SK-N-SH (cell line): ENCODE measurements at regions not wholly inside any gene's neighbourhood (a gene's known extent, or its start where the extent isn't known, plus 50 kb on each side); places are given as distances from the start of the nearest gene placed in this dataset.

Source experiments
- CTCF ChIA-PET: fragments of 300-600, 350-600 bp; formaldehyde crosslinking; extraction: SDS; loops from one replicate; lab custom pipeline; 2021; lab: Yijun Ruan, JAX
- POLR2A ChIA-PET: fragments of 350-600 bp; sonication (Branson Sonifier 250); formaldehyde crosslinking; extraction: SDS; loops from one replicate; lab custom pipeline; 2020; ENCODE audit warnings: antibody characterized with exemption, inconsistent platforms; lab: Yijun Ruan, JAX
- DNase-seq: peaks from one replicate; pipeline ENCODE4 v3.0.0; 2012
- H2AFZ ChIP-seq: fragments of 200-600 bp; sonication (generic); 2 replicates; pipeline ENCODE4 v1.8.1; 2016; ENCODE audit warnings: antibody characterized with exemption, mild to moderate bottlenecking, low read depth
- H3F3A ChIP-seq: fragments of 200-600 bp; sonication (generic); replicated peaks from 2 replicates; pipeline ENCODE3; 2016; ENCODE audit warnings: antibody characterized with exemption, mild to moderate bottlenecking; ENCODE audit not compliant: insufficient read depth
- H3K27ac ChIP-seq, 2 experiments: fragments of 200-500 bp in 1 of 2; fragments of 200-600 bp in 1 of 2; sonication (Bioruptor generic) in 1 of 2; sonication (generic), shearing (Covaris generic) in 1 of 2; 2 replicates each; pipeline versions ENCODE4 v1.5.1 to v1.6.1; 2014 to 2016; ENCODE audit warnings: low read depth in 2 of 2, inconsistent platforms in 1 of 2, low read length in 1 of 2, mild to moderate bottlenecking in 1 of 2, mixed read lengths in 1 of 2
- H3K27me3 ChIP-seq: fragments of 200-600 bp; sonication (generic), shearing (Covaris generic); 2 replicates; pipeline ENCODE4 v1.6.1; 2016; ENCODE audit warnings: mixed run types; ENCODE audit not compliant: insufficient read depth
- H3K36me3 ChIP-seq, 2 experiments: fragments of 200-500 bp in 1 of 2; fragments of 200-600 bp in 1 of 2; sonication (Bioruptor generic) in 1 of 2; sonication (generic) in 1 of 2; replicated peaks in 1 of 2; 2 replicates each; pipeline versions ENCODE3 to v1.5.1; 2014 to 2016; ENCODE audit warnings: low read length in 1 of 2, mild to moderate bottlenecking in 1 of 2; ENCODE audit not compliant: insufficient read depth in 2 of 2, control insufficient read depth in 1 of 2
- H3K4me1 ChIP-seq, 2 experiments: fragments of 200-500 bp in 1 of 2; fragments of 200-600 bp in 1 of 2; sonication (Bioruptor generic) in 1 of 2; sonication (generic), shearing (Covaris generic) in 1 of 2; 2 replicates each; pipeline versions ENCODE4 v1.5.1 to v1.6.1; 2014 to 2016; ENCODE audit warnings: low read depth in 1 of 2, low read length in 1 of 2, mixed run types in 1 of 2; ENCODE audit not compliant: insufficient read depth in 2 of 2, control insufficient read depth in 1 of 2
- H3K4me2 ChIP-seq: fragments of 200-600 bp; sonication (generic), shearing (Covaris generic); 2 replicates; pipeline ENCODE4 v1.6.1; 2017; ENCODE audit warnings: mixed run types
- H3K4me3 ChIP-seq, 2 experiments: fragments of 200-500 bp in 1 of 2; fragments of 200-600 bp in 1 of 2; sonication (Bioruptor generic) in 1 of 2; sonication (generic), shearing (Covaris generic) in 1 of 2; 2 replicates each; pipeline versions ENCODE4 v1.5.1 to v1.8.1; 2014 to 2016; ENCODE audit warnings: low read depth in 2 of 2, inconsistent platforms in 1 of 2, low read length in 1 of 2, mild to moderate bottlenecking in 1 of 2, mixed read lengths in 1 of 2, moderate library complexity in 1 of 2
- H3K79me2 ChIP-seq: fragments of 200-600 bp; sonication (generic); 2 replicates; pipeline ENCODE4 v1.8.1; 2017; ENCODE audit warnings: mild to moderate bottlenecking; ENCODE audit not compliant: insufficient read depth
- H3K9ac ChIP-seq: fragments of 200-600 bp; sonication (generic); 2 replicates; pipeline ENCODE4 v1.6.1; 2017; ENCODE audit warnings: mixed run types
- H3K9me2 ChIP-seq: fragments of 200-600 bp; sonication (generic); 2 replicates; pipeline ENCODE4 v1.6.1; 2017; ENCODE audit warnings: mixed run types
- H3K9me3 ChIP-seq: fragments of 200-600 bp; sonication (generic); 2 replicates; pipeline ENCODE4 v1.6.1; 2017; ENCODE audit warnings: mixed run types, mild to moderate bottlenecking, moderate library complexity
- H4K20me1 ChIP-seq: fragments of 200-600 bp; sonication (generic); 2 replicates; pipeline ENCODE4 v1.6.1; 2017; ENCODE audit warnings: mild to moderate bottlenecking, mixed run types; ENCODE audit not compliant: insufficient read depth
- CHD2 ChIP-seq: fragments of 150-350 bp; IDR thresholded peaks from 2 replicates; pipeline ENCODE4 v1.6.1; 2018; ENCODE audit warnings: low read length; ENCODE audit not compliant: partially characterized antibody
- EP300 ChIP-seq, 2 experiments: IDR thresholded peaks; 2 replicates each; pipeline versions ENCODE4 v1.4.0 to v1.6.1; 2012; ENCODE audit warnings: borderline replicate concordance in 1 of 2, low read depth in 1 of 2, low read length in 1 of 2
- GATA2 ChIP-seq: sonication (generic); formaldehyde crosslinking; IDR thresholded peaks from 2 replicates; pipeline ENCODE4 v1.5.0; 2020; ENCODE audit warnings: mild to moderate bottlenecking, missing genetic modification reagents
- JUND ChIP-seq: IDR thresholded peaks from 2 replicates; pipeline ENCODE4 v1.4.0; 2012
- NRF1 ChIP-seq: IDR thresholded peaks from 2 replicates; pipeline ENCODE4 v1.6.1; 2012; ENCODE audit warnings: low read depth, mild to moderate bottlenecking, low read length
- POLR2AphosphoS5 ChIP-seq: IDR thresholded peaks from 2 replicates; pipeline ENCODE4 v1.6.1; 2012; ENCODE audit warnings: low read depth, low read length
- RAD21 ChIP-seq: IDR thresholded peaks from 2 replicates; pipeline ENCODE4 v1.6.1; 2012; ENCODE audit warnings: mild to moderate bottlenecking, low read length
- SIN3A ChIP-seq: IDR thresholded peaks from 2 replicates; pipeline ENCODE4 v1.6.1; 2012; ENCODE audit warnings: low read depth, mild to moderate bottlenecking, low read length, moderate library complexity, borderline replicate concordance
- WGBS: methylation state at CpG from one replicate; pipeline ENCODE4 v1.1.6; 2017; ENCODE audit warnings: low lambda C conversion rate; 5-methylcytosine and 5-hydroxymethylcytosine counted together
- TF ChIP-seq, protein P1 (sequence below): IDR thresholded peaks from 2 replicates; pipeline ENCODE4 v1.4.0; 2012; ENCODE audit warnings: low read depth, borderline replicate concordance
- TF ChIP-seq, protein P2 (sequence below): fragments of 150-350 bp; IDR thresholded peaks from 2 replicates; pipeline ENCODE4 v1.6.1; 2017; ENCODE audit warnings: antibody characterized with exemption, low read length, low read depth, borderline replicate concordance

DNA sequence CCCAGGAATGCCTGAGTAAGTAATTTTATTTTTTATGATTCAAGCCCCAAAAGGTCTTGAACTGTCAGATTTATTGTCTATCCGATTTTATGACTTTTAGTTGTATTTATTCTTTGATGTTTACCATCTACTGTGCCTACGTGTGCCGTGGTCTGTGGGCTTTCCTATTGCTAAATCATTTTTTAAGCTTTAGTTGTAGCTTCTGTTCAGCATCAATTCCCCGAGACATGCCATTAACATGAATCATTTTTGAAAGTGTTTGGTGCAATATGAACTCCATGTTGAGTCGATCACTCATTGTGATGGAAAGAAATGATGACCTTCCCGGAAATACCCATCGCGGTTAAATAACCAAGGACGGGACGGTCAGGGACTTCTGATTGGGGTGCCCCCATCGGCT, 268.7 kb upstream of the THRB start (continued):
- TF ChIP-seq, protein P1, sequence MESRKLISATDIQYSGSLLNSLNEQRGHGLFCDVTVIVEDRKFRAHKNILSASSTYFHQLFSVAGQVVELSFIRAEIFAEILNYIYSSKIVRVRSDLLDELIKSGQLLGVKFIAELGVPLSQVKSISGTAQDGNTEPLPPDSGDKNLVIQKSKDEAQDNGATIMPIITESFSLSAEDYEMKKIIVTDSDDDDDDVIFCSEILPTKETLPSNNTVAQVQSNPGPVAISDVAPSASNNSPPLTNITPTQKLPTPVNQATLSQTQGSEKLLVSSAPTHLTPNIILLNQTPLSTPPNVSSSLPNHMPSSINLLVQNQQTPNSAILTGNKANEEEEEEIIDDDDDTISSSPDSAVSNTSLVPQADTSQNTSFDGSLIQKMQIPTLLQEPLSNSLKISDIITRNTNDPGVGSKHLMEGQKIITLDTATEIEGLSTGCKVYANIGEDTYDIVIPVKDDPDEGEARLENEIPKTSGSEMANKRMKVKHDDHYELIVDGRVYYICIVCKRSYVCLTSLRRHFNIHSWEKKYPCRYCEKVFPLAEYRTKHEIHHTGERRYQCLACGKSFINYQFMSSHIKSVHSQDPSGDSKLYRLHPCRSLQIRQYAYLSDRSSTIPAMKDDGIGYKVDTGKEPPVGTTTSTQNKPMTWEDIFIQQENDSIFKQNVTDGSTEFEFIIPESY, result no peak
- TF ChIP-seq NRF1 (no peak), JUND (no peak), RAD21 (no peak)
- TF ChIP-seq, protein P2, sequence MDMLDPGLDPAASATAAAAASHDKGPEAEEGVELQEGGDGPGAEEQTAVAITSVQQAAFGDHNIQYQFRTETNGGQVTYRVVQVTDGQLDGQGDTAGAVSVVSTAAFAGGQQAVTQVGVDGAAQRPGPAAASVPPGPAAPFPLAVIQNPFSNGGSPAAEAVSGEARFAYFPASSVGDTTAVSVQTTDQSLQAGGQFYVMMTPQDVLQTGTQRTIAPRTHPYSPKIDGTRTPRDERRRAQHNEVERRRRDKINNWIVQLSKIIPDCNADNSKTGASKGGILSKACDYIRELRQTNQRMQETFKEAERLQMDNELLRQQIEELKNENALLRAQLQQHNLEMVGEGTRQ, result no peak

DNA sequence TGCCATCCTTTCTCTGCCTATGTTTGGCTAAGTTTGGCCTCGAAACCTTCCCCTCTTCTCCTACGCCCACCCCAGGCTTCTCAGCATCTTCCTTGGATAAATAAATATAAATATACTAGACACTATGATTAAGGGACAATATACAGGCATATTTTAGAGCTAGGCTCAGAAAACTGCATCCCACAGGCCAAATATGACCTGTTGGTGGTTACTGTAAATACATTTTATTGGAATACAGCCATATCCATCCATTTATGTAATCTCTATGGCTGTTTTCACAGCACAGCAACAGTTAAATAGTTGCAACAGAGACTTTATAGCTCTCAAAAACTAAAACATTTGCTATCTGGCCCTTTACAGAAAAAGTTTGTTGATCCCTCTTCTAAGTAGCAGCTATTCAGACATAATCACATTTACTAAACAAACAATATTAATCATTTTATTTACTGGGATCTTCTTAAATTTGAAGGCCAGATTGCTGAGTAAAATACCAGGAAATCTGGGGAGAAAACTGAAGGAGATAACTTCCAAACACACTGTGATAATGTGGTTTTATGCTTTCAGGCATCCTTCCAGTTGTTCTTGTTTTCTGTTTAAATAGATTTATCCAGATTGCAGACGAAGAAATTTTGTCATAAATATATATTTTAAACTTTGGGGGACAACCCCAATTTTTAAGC, 269.7 kb upstream of the THRB start:
- H3K9ac ChIP-seq, result no peak overlapping the region
- POLR2A ChIA-PET, result no interaction called here
- WGBS, result 26% methylated on average over 3 of the region's 3 CpGs

DNA sequence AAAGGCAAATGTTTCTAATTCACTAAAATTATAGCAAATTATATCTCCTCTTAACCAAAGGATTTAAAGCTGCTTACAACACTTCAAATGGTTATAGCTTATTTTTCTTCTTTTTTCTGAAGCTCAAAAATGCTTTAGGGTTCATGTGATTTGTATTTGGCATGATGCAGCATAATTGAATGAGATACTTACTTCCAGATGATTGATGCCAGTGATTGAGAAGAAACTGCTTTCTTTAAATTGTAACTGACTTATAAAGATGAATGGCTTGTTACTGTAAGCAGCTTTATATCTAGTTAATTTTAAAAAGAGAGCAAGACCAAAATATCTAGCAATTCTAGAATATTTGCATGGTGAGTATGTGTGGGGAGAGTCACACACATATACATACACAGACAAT, 270.7 kb upstream of the THRB start:
- H3K4me1 ChIP-seq, result peaks cover 0 to 3% of the 10 kb centered on the region in 2 experiments; a peak in 2 of 4 replicates
- peak in 1 of 2 experiments; percentile 44; a peak in 1 of 4 replicates for TF ChIP-seq EP300 (IDR thresholded peaks at IDR 0.05; ENCODE audit: borderline replicate concordance in 1 of 2, low read depth in 1 of 2, low read length in 1 of 2)
- no peak for TF ChIP-seq SIN3A
- TF ChIP-seq GATA2 (CRISPR knock-in tag), result 0 out of 2 replicates have a peak, but pooled peaks have one; percentile 22
- no peaks in the 10 kb centered on the region for H3K36me3 ChIP-seq
- no peak for DNase-seq
- ChIA-PET CTCF (interaction anchor here (0.7 to 3.4 kb wide), 5 partner anchors 10 to 832 kb away, joined by 3 to 16 read pairs (median 4); no protein-coding TSS in a partner anchor), POLR2A (no interaction called here)
- no peak overlapping the region for H3K9ac ChIP-seq
- H3K79me2 ChIP-seq, result no peaks in the 10 kb centered on the region
- no peak overlapping the region for H2AFZ ChIP-seq
- no peak overlapping the region for H3K27ac ChIP-seq
- no peaks in the 10 kb centered on the region for H3K9me2 ChIP-seq
- no peaks in the 10 kb centered on the region for H4K20me1 ChIP-seq
- H3K27me3 ChIP-seq, result no peaks in the 10 kb centered on the region
- no peak overlapping the region for H3K4me3 ChIP-seq
- H3K9me3 ChIP-seq, result no peaks in the 10 kb centered on the region
- no peaks in the 10 kb centered on the region for H3F3A ChIP-seq
- H3K4me2 ChIP-seq, result no peak overlapping the region

More for the DNA sequence above, 269.7 kb upstream of the THRB start:
- Histone ChIP-seq H3K4me1 (peaks cover 0 to 3% of the 10 kb centered on the region in 2 experiments; a peak in 2 of 4 replicates), H4K20me1 (no peaks in the 10 kb centered on the region), H3K79me2 (no peaks in the 10 kb centered on the region), H3K9me3 (no peaks in the 10 kb centered on the region), H2AFZ (no peak overlapping the region), H3F3A (no peaks in the 10 kb centered on the region), H3K27ac (no peak overlapping the region; a peak in 1 of 4 replicates), H3K4me2 (no peak overlapping the region), H3K27me3 (no peaks in the 10 kb centered on the region), H3K4me3 (no peak overlapping the region), H3K9me2 (no peaks in the 10 kb centered on the region), H3K36me3 (no peaks in the 10 kb centered on the region)
- CTCF ChIA-PET, result interaction anchor here (0.9 to 3.4 kb wide), 7 partner anchors 9 to 830 kb away, joined by 3 to 16 read pairs (median 4); no protein-coding TSS in a partner anchor
- DNase-seq, result no peak
- TF ChIP-seq POLR2AphosphoS5, result no peak
- no peak for TF ChIP-seq CHD2
